ENCODE measurements at regions not wholly inside any gene's neighbourhood (a gene's known extent, or its start where the extent isn't known, plus 50 kb on each side); places are given as distances from the start of the nearest gene placed in this dataset.

DNA sequence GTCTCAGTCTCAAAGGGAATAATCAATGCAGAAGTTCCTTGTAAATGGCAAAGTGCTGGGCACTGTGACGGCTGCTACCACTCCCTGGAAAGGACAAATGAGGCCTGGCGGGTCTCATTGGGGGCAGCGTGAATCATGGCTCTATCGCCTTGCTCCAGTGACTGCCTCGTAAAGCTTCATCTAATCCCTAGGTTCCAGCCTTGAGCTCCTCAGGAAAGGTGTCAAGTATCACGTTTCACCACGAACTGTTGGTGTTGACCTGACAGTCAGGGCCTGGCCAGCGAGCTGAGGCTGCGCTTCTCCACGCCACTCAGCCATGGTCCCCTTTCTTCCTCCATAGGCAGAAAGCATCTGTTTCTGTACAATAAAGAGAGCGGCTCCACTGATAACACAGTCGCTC, 126.7 kb upstream of the ZNF32 start:
- FAIRE-seq (no peak), DNase-seq (ENCODE audit: low read depth in 1 of 2, low spot score in 1 of 2) (no peak), ATAC-seq (no peak)
- Histone ChIP-seq H3K27ac (no peak overlapping the region), H3K4me1 (no peaks in the 10 kb centered on the region), H3K4me3 (no peak overlapping the region), H3K4me2 (no peak overlapping the region), H3K9me3 (no peaks in the 10 kb centered on the region)
- 15% methylated on average over 12 of the region's 12 CpGs for WGBS (ENCODE audit: missing lambda C conversion rate)
- TF ChIP-seq HOXB5 (CRISPR knock-in tag; IDR thresholded peaks at IDR 0.05) (no peak), MAFK (IDR thresholded peaks at IDR 0.05; ENCODE audit: partially characterized antibody) (no peak), FOSL2 (IDR thresholded peaks at IDR 0.05) (no peak), FOSL2 (CRISPR knock-in tag; IDR thresholded peaks at IDR 0.05) (no peak), BHLHE40 (IDR thresholded peaks at IDR 0.05; ENCODE audit: low read depth, low read length) (no peak), KDM5A (IDR thresholded peaks at IDR 0.05) (no peak)
- TF ChIP-seq, protein P1, sequence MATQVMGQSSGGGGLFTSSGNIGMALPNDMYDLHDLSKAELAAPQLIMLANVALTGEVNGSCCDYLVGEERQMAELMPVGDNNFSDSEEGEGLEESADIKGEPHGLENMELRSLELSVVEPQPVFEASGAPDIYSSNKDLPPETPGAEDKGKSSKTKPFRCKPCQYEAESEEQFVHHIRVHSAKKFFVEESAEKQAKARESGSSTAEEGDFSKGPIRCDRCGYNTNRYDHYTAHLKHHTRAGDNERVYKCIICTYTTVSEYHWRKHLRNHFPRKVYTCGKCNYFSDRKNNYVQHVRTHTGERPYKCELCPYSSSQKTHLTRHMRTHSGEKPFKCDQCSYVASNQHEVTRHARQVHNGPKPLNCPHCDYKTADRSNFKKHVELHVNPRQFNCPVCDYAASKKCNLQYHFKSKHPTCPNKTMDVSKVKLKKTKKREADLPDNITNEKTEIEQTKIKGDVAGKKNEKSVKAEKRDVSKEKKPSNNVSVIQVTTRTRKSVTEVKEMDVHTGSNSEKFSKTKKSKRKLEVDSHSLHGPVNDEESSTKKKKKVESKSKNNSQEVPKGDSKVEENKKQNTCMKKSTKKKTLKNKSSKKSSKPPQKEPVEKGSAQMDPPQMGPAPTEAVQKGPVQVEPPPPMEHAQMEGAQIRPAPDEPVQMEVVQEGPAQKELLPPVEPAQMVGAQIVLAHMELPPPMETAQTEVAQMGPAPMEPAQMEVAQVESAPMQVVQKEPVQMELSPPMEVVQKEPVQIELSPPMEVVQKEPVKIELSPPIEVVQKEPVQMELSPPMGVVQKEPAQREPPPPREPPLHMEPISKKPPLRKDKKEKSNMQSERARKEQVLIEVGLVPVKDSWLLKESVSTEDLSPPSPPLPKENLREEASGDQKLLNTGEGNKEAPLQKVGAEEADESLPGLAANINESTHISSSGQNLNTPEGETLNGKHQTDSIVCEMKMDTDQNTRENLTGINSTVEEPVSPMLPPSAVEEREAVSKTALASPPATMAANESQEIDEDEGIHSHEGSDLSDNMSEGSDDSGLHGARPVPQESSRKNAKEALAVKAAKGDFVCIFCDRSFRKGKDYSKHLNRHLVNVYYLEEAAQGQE (IDR thresholded peaks at IDR 0.05), result no peak
- ChIA-PET POLR2A (no interaction called here), CTCF (no interaction called here)

DNA sequence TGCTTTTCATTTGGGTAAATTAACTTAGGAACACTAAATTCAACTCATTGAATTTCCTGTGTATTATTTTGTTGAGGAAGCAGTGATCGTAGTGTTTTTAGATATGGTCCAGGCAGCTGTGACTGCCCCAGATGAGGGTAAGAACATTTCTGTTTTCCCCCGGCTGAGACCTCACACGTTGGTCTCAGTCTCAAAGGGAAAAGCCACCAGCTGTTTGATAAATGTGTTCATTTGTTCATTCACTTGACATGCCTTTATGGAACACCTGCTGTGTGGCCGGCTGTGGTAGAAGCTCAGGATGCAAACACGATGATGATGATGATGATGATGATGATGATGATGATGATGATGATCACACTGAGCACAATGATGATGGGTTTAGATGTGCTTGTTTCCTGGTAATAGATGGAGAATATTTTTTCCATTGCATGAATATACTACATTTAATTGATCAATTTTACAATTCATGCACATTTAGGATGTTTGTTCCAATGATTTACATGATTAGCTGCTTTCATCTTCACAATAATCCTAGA, 125.6 kb upstream of the ZNF32 start:
- ChIA-PET CTCF (no interaction called here), POLR2A (no interaction called here)
- Histone ChIP-seq H3K4me3 (no peak overlapping the region), H3K27ac (no peak overlapping the region), H3K9me3 (no peaks in the 10 kb centered on the region), H3K4me2 (no peak overlapping the region), H3K4me1 (no peaks in the 10 kb centered on the region)
- FAIRE-seq (no peak), ATAC-seq (no peak), DNase-seq (ENCODE audit: low read depth in 1 of 2, low spot score in 1 of 2) (no peak)
- WGBS (ENCODE audit: missing lambda C conversion rate), result 6% methylated on average over 5 of the region's 5 CpGs
- no peak for TF ChIP-seq BHLHE40 (IDR thresholded peaks at IDR 0.05; ENCODE audit: low read depth, low read length)
- TF ChIP-seq EHMT2 (IDR thresholded peaks at IDR 0.05; ENCODE audit: low read depth), result no peak
- TF ChIP-seq MYC (IDR thresholded peaks at IDR 0.05; ENCODE audit: borderline replicate concordance, low read length), result no peak
- TF ChIP-seq POLR2A (IDR thresholded peaks at IDR 0.05; ENCODE audit: low read length), result no peak
- TF ChIP-seq HOXB13 (CRISPR knock-in tag; IDR thresholded peaks at IDR 0.05; ENCODE audit: low read depth), result no peak

DNA sequence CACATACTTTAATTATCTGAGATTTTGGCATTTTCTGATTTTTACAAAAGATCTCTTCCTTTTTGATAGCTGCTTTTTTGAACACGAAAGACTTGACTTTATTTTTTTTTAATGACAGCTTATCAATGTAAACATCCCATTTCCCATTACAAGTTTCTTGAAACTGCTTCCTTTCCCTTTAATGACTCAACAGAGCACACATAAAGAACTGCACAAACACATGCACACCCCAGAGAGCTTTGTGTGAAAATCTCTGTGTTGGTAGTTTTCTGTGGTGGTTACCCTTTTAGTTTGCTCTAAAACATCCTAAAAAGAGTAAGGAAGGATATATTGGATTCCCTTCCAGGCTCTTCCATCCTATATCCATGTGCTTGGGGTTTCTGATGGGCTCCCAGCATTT, 125.1 kb upstream of the ZNF32 start:
- DNase-seq (ENCODE audit: low read depth in 1 of 2, low spot score in 1 of 2) (no peak), ATAC-seq (no peak), FAIRE-seq (no peak)
- Histone ChIP-seq H3K27ac (no peak overlapping the region), H3K4me3 (no peak overlapping the region), H3K4me1 (no peaks in the 10 kb centered on the region), H3K9me3 (no peaks in the 10 kb centered on the region), H3K4me2 (no peak overlapping the region)
- TF ChIP-seq, protein P2, sequence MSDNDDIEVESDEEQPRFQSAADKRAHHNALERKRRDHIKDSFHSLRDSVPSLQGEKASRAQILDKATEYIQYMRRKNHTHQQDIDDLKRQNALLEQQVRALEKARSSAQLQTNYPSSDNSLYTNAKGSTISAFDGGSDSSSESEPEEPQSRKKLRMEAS (IDR thresholded peaks at IDR 0.05), result no peak
- TF ChIP-seq EHMT2 (IDR thresholded peaks at IDR 0.05; ENCODE audit: low read depth) (no peak), ESRRA (IDR thresholded peaks at IDR 0.05; ENCODE audit: borderline replicate concordance, low read length) (no peak), HDAC2 (IDR thresholded peaks at IDR 0.05) (no peak)
- CTCF ChIA-PET, result no interaction called here
- 6% methylated on average over 1 of the region's 1 CpG for WGBS (ENCODE audit: missing lambda C conversion rate)
- POLR2A ChIA-PET, result no interaction called here

DNA sequence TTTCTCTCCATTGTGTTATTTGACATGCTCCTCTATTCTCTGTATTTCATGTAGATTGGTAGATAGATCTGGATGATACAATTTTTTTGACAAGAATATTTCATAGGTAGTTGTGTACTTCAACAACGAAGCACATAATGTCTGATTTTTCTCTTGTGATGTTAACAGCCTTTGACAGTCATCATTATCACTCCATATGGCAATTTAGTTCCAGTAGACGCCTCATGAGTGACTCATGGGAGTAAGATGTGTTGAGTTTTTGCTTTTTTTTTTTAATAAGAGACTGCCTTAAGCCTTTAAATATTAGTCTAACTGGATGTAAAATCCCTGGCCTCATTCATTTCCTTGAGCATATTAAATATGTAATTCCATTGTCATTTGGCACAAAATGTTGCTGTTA, 123.5 kb upstream of the ZNF32 start:
- Histone ChIP-seq H3K27ac (no peak overlapping the region), H3K4me2 (no peak overlapping the region), H3K9me3 (no peaks in the 10 kb centered on the region), H3K4me3 (no peak overlapping the region), H3K4me1 (no peaks in the 10 kb centered on the region)
- CTCF ChIA-PET, result no interaction called here
- POLR2A ChIA-PET, result no interaction called here
- DNase-seq (ENCODE audit: low read depth in 1 of 2, low spot score in 1 of 2) (no peak), FAIRE-seq (no peak), ATAC-seq (no peak)
- 0% methylated on average over 2 of the region's 2 CpGs for WGBS (ENCODE audit: missing lambda C conversion rate)
- TF ChIP-seq CBX8 (IDR thresholded peaks at IDR 0.05) (no peak), EHF (CRISPR knock-in tag; IDR thresholded peaks at IDR 0.05) (no peak), JUN (IDR thresholded peaks at IDR 0.05) (no peak)
- TF ChIP-seq, protein P3, sequence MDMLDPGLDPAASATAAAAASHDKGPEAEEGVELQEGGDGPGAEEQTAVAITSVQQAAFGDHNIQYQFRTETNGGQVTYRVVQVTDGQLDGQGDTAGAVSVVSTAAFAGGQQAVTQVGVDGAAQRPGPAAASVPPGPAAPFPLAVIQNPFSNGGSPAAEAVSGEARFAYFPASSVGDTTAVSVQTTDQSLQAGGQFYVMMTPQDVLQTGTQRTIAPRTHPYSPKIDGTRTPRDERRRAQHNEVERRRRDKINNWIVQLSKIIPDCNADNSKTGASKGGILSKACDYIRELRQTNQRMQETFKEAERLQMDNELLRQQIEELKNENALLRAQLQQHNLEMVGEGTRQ (IDR thresholded peaks at IDR 0.05), result no peak
- TF ChIP-seq, protein P4, sequence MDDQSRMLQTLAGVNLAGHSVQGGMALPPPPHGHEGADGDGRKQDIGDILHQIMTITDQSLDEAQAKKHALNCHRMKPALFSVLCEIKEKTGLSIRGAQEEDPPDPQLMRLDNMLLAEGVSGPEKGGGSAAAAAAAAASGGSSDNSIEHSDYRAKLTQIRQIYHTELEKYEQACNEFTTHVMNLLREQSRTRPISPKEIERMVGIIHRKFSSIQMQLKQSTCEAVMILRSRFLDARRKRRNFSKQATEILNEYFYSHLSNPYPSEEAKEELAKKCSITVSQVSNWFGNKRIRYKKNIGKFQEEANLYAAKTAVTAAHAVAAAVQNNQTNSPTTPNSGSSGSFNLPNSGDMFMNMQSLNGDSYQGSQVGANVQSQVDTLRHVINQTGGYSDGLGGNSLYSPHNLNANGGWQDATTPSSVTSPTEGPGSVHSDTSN (IDR thresholded peaks at IDR 0.05), result no peak
